Mucosa of gallbladder (tissue), 1 donor: ENCODE measurements at regions not wholly inside any gene's neighbourhood (a gene's known extent, or its start where the extent isn't known, plus 50 kb on each side); places are given as distances from the start of the nearest gene placed in this dataset.
"Not testable (repeated sequence)": the region's sequence is repeated elsewhere in the genome, so short reads cannot be mapped to it uniquely, and the experiment has no call there.

Experiments
- DNase-seq: peaks from one replicate; pipeline ENCODE4 v3.0.0-alpha.2; 2020; ENCODE audit warnings: low spot score
- donor health status: DM: no; HTN: no; CAD: no.

DNA sequence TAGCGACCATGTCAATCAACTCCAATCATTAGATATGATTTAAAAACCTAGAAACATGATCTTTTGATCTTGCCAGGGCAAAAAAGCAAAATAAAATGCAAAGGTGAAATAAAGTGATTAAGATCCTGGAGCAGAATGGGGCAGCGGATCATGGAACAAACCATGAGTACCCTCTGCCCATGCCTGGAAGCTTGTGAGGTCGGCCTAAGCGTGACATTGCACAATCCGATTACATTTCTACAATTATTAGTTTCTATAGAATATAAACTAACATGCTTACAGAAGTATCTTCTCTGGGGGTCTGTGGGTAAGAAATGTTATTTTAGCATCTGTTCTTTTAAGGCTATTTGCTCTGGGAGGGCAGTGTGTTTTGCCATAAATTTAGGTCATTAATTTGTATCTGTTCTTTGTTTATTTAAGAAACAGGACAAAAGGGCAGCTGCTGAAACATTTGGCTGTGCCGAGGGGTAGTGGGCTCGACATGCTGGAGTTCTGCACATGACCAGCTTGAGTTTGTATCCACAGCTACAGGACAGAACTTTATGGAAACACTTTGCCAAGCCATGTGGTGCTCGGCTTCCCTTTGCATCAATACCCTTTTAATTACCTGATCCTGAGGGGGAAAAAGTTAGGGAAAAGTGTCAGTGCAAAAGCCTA is 55.9 kb downstream of the ZBTB18 start:
- DNase-seq = no peak

GRCh38 chr1:244111027-244111426 is 59.9 kb downstream of the ZBTB18 start:
- DNase-seq = no peak

DNA sequence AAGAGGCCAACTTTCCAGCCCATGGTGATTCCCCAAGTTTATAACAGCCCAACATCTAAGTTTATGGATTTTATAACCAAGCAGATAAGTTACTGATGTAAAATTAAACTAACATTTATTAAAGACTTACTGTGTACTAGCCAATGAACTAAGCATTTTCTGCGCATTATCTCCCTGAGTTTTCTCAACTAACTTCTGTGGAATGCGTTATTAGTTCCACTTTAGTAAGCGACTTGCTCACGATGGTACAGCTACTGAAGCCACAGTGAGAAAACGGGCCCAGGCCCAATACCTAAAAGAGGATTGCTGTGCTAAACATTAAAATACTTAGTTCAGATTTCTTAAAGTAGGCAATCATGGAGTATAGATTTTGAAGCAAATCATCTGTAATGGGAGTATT is 61.0 kb downstream of the ZBTB18 start:
- no peak for DNase-seq

DNA sequence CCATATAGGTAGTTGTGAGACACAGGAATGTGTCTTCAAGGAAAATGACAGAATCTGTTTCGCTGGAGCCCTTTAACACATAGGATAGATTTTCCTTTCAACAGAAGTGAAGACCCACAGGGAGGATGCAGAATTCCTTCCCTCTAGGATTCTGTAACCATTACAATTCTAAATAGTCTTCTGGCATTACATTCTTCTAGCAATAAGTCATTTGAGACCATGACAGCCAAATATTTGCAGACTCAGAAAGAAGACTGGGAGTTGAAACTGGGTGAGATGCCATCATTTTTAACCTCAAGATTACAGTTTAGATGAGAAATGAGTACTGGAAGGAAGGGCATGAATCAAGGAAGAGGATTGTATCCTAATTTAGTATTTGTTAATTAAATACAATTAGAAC is 61.6 kb downstream of the ZBTB18 start:
- DNase-seq = no peak

DNA sequence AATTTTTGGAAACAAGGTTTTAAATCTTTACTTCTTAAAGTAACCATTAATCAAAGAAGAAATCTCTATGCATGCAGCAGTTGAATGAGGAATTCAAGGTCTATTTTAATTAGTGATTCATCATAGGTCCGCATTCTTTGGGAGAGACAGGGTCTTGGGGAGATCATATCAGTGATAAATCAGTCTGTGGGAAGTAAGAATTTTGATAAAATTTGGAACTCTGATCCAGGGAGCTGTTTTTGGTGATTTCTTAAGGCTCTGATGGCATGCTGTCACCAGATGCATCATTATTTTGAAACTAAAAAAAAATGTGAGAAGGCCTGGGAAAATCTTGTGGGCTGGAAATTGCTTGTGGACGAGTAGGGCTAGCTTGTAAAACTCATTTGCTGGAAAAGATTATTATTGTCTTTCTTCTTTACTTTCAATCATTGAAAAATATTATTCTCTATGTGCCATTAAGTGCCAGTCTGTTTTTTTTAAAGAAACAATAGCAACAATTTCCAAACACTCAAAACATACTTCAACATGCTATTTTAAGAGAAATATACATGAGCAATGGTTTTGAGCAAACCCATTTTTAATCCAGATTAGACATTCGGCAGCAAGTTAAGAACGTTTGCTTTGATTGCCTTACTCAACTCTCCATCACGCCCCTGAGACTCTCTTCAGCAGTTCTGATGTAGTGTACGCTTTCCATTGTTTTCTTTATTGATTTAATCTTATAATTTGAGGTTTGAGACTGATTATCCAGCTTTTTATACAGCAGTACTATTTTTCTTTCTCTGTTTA is 62.6 kb downstream of the ZBTB18 start:
- no peak for DNase-seq

- DNase-seq = no peak
These were observed 63.8 kb downstream of the ZBTB18 start for GRCh38 chr1:244114892-244115291.

DNA sequence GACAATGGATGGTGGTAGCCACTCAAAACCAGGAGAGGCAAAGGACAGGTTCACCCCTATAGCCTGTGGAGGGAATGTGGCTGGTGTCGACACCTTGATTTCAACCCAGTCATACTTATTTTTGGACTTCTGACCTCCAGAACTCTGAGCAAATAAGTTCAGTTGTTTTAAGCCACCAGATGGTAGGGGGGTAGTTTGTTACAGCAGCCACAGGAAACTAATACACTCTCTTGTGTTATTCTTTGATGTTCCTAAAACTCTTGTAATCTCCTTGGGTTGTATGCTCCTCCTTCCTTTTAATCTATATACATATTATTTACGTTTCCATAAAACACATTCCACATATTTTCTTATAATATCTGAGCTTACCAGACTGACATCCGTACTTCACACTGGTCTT is 65.9 kb downstream of the ZBTB18 start:
- no peak for DNase-seq

- no peak for DNase-seq
These were observed 67.2 kb downstream of the ZBTB18 start for GRCh38 chr1:244118109-244118761.

DNA sequence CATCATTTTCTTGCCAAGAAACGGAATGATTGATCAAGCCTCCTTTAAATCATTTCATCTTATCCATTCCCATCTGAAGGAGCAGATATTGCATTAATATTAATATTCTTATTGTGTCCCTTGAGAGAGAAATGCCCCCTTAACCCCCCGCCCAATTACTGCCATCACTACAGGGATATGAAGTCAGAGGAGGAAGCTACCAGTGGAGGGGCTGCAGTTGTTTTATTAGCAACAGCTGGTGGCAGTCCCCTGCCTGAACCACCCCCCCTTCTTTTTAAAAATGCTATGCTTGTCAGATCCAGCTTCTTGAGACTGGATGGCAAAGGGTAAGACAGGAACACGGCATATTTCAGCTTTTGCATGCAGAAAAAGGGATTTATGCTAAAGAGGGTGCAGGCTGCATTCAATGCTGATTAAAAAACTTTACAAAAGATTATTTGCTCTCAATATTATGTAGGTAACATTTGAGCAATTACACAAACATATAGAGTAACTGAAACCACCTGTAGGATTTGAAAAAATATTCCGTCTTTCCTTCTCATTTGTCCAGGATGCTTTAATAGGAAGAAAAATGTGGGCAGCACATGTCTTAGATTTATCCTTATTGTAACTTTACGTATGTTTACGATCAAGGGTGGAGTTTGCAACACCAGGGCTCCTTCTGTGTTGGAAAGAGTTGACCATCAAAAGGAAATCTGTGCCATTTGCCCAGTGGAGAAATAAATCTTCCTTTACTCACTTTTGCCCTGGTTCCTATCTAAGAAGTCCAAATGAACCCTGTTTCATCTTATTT is 77.7 kb downstream of the ZBTB18 start:
- no peak for DNase-seq

DNA sequence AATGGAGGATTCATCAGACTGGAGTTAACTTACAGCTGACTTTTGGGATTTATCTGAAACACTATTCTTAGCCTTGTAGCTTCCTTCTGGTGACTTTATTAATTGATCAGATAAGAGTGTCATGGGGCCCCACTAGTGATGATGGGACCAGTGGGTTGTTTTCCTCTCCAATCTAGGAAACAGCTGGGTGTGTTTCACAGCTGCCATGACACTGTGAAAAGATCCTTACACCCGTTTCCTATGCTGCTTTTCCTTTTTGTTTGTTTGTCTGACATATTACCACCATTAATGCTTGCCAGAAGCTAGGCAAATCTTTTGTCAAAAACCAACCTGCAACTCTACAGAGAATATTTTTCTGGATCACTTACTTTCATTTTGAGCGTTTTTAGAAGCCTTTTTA is 86.2 kb downstream of the ZBTB18 start:
- no peak for DNase-seq

DNA sequence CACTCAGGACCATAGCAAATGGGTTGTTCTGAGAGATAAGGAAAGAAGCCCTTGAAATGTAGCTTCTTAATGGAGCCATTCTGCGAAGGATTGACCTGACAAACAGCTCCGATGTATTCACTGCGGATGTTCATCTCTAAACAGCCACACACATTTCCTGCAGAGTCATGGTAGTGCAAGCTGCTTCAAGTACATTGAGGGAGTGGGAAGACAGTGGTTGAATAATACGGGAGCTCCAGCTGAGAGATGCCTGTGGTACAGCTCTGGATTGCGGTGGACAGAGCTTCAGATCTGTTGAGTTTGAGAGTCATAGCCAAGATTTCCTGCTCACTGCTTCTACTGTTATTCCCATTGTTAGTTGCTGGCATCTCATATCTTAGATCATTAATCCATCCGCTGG is 86.6 kb downstream of the ZBTB18 start:
- DNase-seq = no peak

- DNase-seq = no peak
These were observed 87.3 kb downstream of the ZBTB18 start for GRCh38 chr1:244138399-244138798.

DNA sequence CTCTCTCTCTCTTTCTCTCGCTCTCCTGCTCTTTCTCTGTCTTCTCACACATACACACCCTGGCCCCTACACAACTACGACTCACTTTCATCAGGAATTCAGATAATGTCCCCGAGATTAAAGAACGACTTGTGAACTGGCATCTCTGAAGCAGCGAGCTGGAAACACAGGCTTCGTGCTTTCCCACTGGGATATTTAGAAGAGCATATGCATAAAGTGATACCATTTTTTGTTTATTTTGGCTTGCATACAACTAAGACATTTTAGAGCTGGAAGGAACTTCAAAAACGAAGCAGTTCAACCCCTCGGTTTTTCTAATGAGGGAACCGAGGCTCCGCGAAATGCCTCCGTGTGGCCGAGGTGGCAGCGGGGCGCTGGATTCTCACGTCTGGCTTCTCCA is 88.6 kb downstream of the ZBTB18 start:
- no peak for DNase-seq

DNA sequence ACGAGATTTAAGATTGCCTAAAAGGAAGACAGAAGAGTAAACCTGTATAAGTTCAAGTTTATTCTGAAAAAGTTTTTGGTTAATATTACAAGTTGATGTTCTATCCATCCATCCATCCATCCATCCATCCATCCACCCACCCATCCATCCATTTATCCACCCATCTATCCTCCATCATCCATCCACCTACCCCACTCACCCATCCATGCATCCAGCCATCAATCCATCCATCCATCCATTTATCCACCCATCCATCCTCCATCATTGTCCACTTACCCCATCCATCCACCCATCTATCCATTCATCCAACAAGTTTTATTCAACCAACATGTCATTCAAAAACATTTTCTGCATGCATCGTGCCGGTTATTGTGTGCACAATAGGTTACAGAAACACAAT is 89.3 kb downstream of the ZBTB18 start:
- DNase-seq = no peak

- no peak for DNase-seq
These were observed 93.0 kb downstream of the ZBTB18 start for GRCh38 chr1:244144053-244144452.

DNA sequence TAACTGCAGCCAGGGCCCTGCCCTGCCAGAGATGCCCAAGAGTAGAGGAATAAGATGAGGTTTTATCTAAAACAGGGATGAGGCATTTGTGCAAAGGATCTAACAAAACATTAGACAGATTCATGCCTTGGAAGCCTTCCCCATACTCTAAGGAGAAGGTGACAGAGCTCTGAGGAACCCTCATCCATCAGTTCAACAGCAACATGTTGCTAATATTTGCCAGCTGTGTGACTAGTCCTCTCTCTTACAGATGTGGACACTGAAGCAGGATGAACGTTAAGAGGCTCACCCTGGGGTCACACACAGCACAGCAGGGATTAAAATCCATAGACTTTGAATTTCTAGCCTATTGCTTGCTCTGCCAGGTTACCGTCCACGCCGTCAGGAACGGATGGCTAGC is 99.0 kb downstream of the ZBTB18 start:
- no peak for DNase-seq

DNA sequence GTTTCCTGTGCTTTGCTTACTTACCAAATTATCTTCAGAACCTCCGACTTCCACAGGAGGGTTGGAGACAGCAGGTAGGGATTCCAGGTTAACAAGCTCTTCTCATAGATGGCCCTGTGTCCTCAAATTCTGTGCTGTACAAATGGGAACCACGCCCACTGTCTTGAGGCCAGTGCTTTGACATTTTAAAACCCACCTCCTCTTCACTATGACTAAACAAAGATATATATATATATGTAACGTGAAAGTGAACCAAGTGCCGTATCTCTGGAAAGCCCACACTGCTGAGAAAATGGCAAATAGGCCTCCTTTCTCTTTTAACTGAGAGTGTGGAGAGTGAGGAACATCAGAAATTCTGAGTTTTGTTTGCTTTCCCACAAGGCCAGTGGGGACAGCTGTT is 99.6 kb downstream of the ZBTB18 start:
- no peak for DNase-seq

- DNase-seq = no peak
These were observed 100.5 kb downstream of the ZBTB18 start for GRCh38 chr1:244151537-244151936.

- DNase-seq = no peak
These were observed 103.4 kb downstream of the ZBTB18 start for GRCh38 chr1:244154508-244154871.

DNA sequence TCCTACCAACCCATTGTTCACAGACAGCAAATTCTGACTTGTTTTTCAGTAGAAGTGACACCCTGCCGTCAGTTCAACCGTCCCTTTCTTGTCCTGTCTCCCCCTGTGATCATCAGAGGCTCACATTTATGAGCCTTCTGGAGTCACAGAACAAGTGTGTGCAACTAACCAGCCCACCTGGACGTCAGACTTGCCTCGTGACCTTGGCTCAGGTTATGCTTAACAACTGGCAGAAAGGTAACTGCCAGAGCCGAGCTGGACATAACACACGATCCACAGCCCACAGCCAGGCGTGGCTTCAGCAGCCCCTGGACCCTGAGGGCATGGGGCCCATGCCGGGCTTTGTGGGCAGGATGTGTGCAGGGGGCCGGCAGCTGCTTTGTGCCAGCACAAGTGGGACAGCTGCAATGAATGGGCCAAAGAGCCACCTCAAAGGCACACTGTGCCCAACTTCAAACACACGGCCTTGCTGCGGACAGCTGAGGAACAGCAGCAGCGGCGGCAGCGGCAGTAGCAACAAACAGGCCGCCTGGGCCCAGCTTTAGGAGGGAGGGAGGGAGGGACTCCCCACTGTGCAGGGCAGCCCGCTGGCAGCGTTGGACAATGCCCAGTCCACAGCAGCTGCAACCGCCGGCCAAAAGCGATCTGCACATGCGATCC is 103.9 kb downstream of the ZBTB18 start:
- DNase-seq = no peak

DNA sequence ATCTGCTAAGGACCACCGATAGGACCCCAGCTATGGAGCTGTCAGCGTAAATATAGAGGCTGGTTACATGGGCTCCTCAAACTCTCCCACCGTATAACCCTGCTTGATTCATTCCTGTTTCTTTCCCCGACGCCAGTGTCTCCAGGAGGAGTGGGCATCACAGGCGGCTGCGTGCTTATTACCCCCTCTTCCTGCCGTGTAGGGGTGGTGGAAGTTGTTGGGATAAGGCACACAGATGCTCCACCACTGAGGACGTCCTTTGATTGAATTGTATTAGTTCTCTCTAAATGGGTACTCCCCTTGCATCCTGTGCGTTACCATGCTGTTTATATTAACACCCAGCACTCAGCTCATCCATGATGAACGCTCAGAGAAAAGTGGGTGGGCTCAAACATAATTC is 104.6 kb downstream of the ZBTB18 start:
- no peak for DNase-seq

DNA sequence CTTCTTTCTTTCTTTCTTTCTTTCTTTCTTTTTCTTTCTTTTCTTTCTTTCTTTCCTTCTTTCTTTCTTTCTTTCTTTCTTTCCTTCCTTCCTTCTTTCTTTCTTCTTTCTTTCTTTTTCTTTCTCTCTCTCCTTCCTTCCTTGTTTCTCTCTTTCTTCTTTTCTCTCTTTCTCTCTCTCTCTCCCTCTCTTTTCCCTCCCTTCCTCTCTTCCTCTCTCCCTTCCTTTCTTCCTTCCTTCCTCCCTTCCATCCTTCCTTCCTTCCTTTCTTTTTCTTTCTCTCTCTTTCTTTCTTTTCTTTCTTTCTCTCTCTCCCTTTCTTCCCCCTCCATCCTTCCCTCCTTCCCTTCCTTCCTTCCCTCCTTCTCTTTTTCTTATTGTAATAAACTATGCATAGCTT is 105.5 kb downstream of the ZBTB18 start:
- not testable (repeated sequence) for DNase-seq
